RWPE2 (cell line): ENCODE measurements at regions not wholly inside any gene's neighbourhood (a gene's known extent, or its start where the extent isn't known, plus 50 kb on each side); places are given as distances from the start of the nearest gene placed in this dataset.
"Not testable (repeated sequence)": the region's sequence is repeated elsewhere in the genome, so short reads cannot be mapped to it uniquely, and the experiment has no call there.

ENCODE experiments used
- ATAC-seq: fragments of 200-7000 bp; cut with Tn5 transposase; 3 replicates; pipeline ENCODE4 v1.9.1; 2021; ENCODE audit warnings: low read depth
- DNase-seq: peaks from one replicate; pipeline ENCODE4 v3.0.0-alpha.2; 2020; ENCODE audit warnings: low spot score
- H3K27ac ChIP-seq: fragments of 450-650 bp; 2 replicates; pipeline ENCODE4 v1.5.1; 2017; ENCODE audit warnings: mild to moderate bottlenecking; ENCODE audit not compliant: poor library complexity, severe bottlenecking
- H3K27me3 ChIP-seq: fragments of 250-450 bp; sonication (Bioruptor Pico); 2 replicates; pipeline ENCODE4 v1.5.1; 2021; ENCODE audit warnings: mild to moderate bottlenecking, moderate library complexity; ENCODE audit not compliant: insufficient read depth, poor library complexity, severe bottlenecking
- H3K36me3 ChIP-seq: fragments of 250-450 bp; sonication (Bioruptor Pico); 2 replicates; pipeline ENCODE4 v1.5.1; 2020; ENCODE audit warnings: low read depth, mild to moderate bottlenecking, moderate library complexity
- H3K4me1 ChIP-seq: fragments of 250-450 bp; sonication (Bioruptor Pico); 2 replicates; pipeline ENCODE4 v1.5.1; 2021; ENCODE audit warnings: mild to moderate bottlenecking, moderate library complexity; ENCODE audit not compliant: insufficient read depth, poor library complexity, severe bottlenecking
- H3K4me3 ChIP-seq: fragments of 250-450 bp; sonication (Bioruptor Pico); 2 replicates; pipeline ENCODE4 v1.5.1; 2021; ENCODE audit warnings: mild to moderate bottlenecking, moderate library complexity; ENCODE audit not compliant: severe bottlenecking
- H3K9me3 ChIP-seq: fragments of 250-450 bp; sonication (Bioruptor Pico); 2 replicates; pipeline ENCODE4 v1.5.1; 2021; ENCODE audit warnings: mild to moderate bottlenecking, moderate library complexity; ENCODE audit not compliant: severe bottlenecking
- CTCF ChIP-seq: fragments of 450-650 bp; IDR thresholded peaks from one replicate; pipeline ENCODE4 v1.5.1; 2017; ENCODE audit warnings: mild to moderate bottlenecking, moderate library complexity; ENCODE audit not compliant: poor library complexity, severe bottlenecking

GRCh38 chr12:13534645-13535398 lies 338.3 kb downstream of the EMP1 start:
- H3K4me1 ChIP-seq, result no peaks in the 10 kb centered on the region
- H3K27ac ChIP-seq, result no peak overlapping the region
- DNase-seq, result no peak
- H3K9me3 ChIP-seq, result no peaks in the 10 kb centered on the region
- no peak for ATAC-seq
- no peak overlapping the region for H3K4me3 ChIP-seq
- H3K36me3 ChIP-seq, result no peaks in the 10 kb centered on the region
- no peaks in the 10 kb centered on the region for H3K27me3 ChIP-seq
- peak; percentile 58 for TF ChIP-seq CTCF

- ATAC-seq (no peak), DNase-seq (no peak)
- H3K4me3 ChIP-seq, result no peak overlapping the region
- no peak overlapping the region for H3K27ac ChIP-seq
- TF ChIP-seq CTCF, result no peak
- H3K9me3 ChIP-seq, result no peaks in the 10 kb centered on the region
- H3K27me3 ChIP-seq, result no peaks in the 10 kb centered on the region
- no peaks in the 10 kb centered on the region for H3K4me1 ChIP-seq
- no peaks in the 10 kb centered on the region for H3K36me3 ChIP-seq
These were observed 337.7 kb downstream of the EMP1 start for GRCh38 chr12:13534242-13534641.

- no peak for TF ChIP-seq CTCF
- Histone ChIP-seq H3K36me3 (no peaks in the 10 kb centered on the region), H3K27ac (no peak overlapping the region), H3K27me3 (no peaks in the 10 kb centered on the region), H3K4me1 (no peaks in the 10 kb centered on the region), H3K9me3 (no peaks in the 10 kb centered on the region), H3K4me3 (no peak overlapping the region)
- ATAC-seq, result no peak
- DNase-seq, result no peak
These were observed 334.4 kb downstream of the EMP1 start for GRCh38 chr12:13530966-13531365.

GRCh38 chr12:13526185-13526921 lies 329.8 kb downstream of the EMP1 start:
- H3K27ac ChIP-seq, ATAC-seq, H3K36me3 ChIP-seq, H3K4me3 ChIP-seq, DNase-seq, H3K4me1 ChIP-seq, H3K9me3 ChIP-seq, H3K27me3 ChIP-seq: not testable (repeated sequence)

- no peak overlapping the region for H3K4me3 ChIP-seq
- no peak overlapping the region for H3K27ac ChIP-seq
- no peaks in the 10 kb centered on the region for H3K27me3 ChIP-seq
- no peaks in the 10 kb centered on the region for H3K4me1 ChIP-seq
- DNase-seq (no peak), ATAC-seq (no peak)
- H3K36me3 ChIP-seq, result no peaks in the 10 kb centered on the region
- H3K9me3 ChIP-seq, result no peaks in the 10 kb centered on the region
- TF ChIP-seq CTCF, result no peak
These were observed 327.2 kb downstream of the EMP1 start for GRCh38 chr12:13523536-13524307.

GRCh38 chr12:13518034-13518433 lies 321.5 kb downstream of the EMP1 start:
- DNase-seq, H3K4me3 ChIP-seq, H3K27ac ChIP-seq, H3K4me1 ChIP-seq, H3K9me3 ChIP-seq, ATAC-seq, H3K27me3 ChIP-seq, H3K36me3 ChIP-seq: not testable (repeated sequence)
